NCI-H345 (cell line): ENCODE measurements at regions not wholly inside any gene's neighbourhood (a gene's known extent, or its start where the extent isn't known, plus 50 kb on each side); places are given as distances from the start of the nearest gene placed in this dataset.
"Not testable (repeated sequence)": the region's sequence is repeated elsewhere in the genome, so short reads cannot be mapped to it uniquely, and the experiment has no call there.

Experiments used
- DNase-seq: peaks from one replicate; lab custom pipeline; 2025; lab: John Stamatoyannopoulos, UW

GRCh38 chrX:150052226-150052625 lies 113.9 kb upstream of the EOLA2 start:
- no peak for DNase-seq

- DNase-seq, result no peak
These were observed 120.4 kb upstream of the EOLA2 start for GRCh38 chrX:150058728-150059127.

- no peak for DNase-seq
These were observed 122.1 kb upstream of the EOLA2 start for GRCh38 chrX:150060406-150060805.

- peak; percentile 0 for DNase-seq
These were observed 124.2 kb upstream of the EOLA2 start for GRCh38 chrX:150062292-150063137.

GRCh38 chrX:150063138-150063518 lies 124.8 kb upstream of the EOLA2 start:
- no peak for DNase-seq

GRCh38 chrX:150063674-150064073 lies 125.4 kb upstream of the EOLA2 start:
- no peak for DNase-seq

- DNase-seq, result no peak
These were observed 135.9 kb upstream of the EOLA2 start for GRCh38 chrX:150074175-150074574.

GRCh38 chrX:150080497-150080896 lies 142.2 kb upstream of the EOLA2 start:
- no peak for DNase-seq

- DNase-seq, result no peak
These were observed 142.8 kb upstream of the EOLA2 start for GRCh38 chrX:150081076-150081475.

GRCh38 chrX:150084496-150085229 lies 146.4 kb upstream of the EOLA2 start:
- DNase-seq, result no peak

GRCh38 chrX:150085881-150086280 lies 147.6 kb upstream of the EOLA2 start:
- DNase-seq, result no peak

- no peak for DNase-seq
These were observed 148.1 kb upstream of the EOLA2 start for GRCh38 chrX:150086371-150086770.

- DNase-seq, result no peak
These were observed 149.3 kb upstream of the EOLA2 start for GRCh38 chrX:150087612-150088011.

- no peak for DNase-seq
These were observed 149.8 kb upstream of the EOLA2 start for GRCh38 chrX:150088042-150088441.

GRCh38 chrX:150088766-150089518 lies 150.7 kb upstream of the EOLA2 start:
- DNase-seq, result no peak

GRCh38 chrX:150091300-150091699 lies 153.0 kb upstream of the EOLA2 start:
- not testable (repeated sequence) for DNase-seq

- no peak for DNase-seq
These were observed 154.3 kb upstream of the EOLA2 start for GRCh38 chrX:150092549-150092948.

- DNase-seq, result no peak
These were observed 156.1 kb upstream of the EOLA2 start for GRCh38 chrX:150094375-150094774.

- DNase-seq, result no peak
These were observed 156.7 kb upstream of the EOLA2 start for GRCh38 chrX:150094996-150095395.

- no peak for DNase-seq
These were observed 161.0 kb upstream of the EOLA2 start for GRCh38 chrX:150099316-150099715.

GRCh38 chrX:150100261-150100660 lies 162.0 kb upstream of the EOLA2 start:
- no peak for DNase-seq

- DNase-seq, result no peak
These were observed 180.2 kb upstream of the EOLA2 start for GRCh38 chrX:150118476-150118875.

GRCh38 chrX:150119323-150119722 lies 181.0 kb upstream of the EOLA2 start:
- DNase-seq, result no peak
